Fibroblast of pulmonary artery (primary cell): ENCODE measurements at regions not wholly inside any gene's neighbourhood (a gene's known extent, or its start where the extent isn't known, plus 50 kb on each side); places are given as distances from the start of the nearest gene placed in this dataset.

Source experiments
- DNase-seq: peaks from one replicate; pipeline ENCODE4 v3.0.0-alpha.2; 2010; ENCODE audit warnings: low read depth
- H3K4me3 ChIP-seq: replicated peaks from 2 replicates; pipeline ENCODE4 v1.5.1; 2011; ENCODE audit warnings: low read depth, mild to moderate bottlenecking, control low read depth, low read length, moderate library complexity
- TF ChIP-seq, protein P1 (sequence below): IDR thresholded peaks from 2 replicates; pipeline ENCODE4 v1.5.1; 2011; ENCODE audit warnings: mild to moderate bottlenecking, control low read depth, low read length, inconsistent platforms; ENCODE audit errors: missing control alignments

DNA sequence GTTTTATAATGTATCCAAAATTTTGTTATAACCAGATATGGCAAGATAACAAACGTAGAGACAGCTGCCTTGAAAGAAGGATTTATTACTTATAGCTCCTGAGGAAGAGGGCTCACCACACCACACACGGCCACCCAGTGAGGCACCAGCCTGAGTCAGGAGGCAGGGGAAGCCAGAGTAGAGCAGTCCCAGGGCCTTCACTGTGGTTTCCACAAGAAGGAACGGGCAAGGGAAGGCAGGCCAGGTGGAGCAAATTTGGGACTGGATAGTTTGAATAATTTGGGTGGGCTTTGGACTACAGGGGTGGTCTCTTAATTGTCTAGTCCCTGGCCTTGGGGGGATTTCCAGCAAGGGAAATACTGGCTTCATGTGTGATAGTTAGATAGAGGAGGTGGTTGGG is 72.5 kb downstream of the RRAGC start:
- no peak for DNase-seq
- H3K4me3 ChIP-seq, result no peak overlapping the region
- TF ChIP-seq, protein P1, sequence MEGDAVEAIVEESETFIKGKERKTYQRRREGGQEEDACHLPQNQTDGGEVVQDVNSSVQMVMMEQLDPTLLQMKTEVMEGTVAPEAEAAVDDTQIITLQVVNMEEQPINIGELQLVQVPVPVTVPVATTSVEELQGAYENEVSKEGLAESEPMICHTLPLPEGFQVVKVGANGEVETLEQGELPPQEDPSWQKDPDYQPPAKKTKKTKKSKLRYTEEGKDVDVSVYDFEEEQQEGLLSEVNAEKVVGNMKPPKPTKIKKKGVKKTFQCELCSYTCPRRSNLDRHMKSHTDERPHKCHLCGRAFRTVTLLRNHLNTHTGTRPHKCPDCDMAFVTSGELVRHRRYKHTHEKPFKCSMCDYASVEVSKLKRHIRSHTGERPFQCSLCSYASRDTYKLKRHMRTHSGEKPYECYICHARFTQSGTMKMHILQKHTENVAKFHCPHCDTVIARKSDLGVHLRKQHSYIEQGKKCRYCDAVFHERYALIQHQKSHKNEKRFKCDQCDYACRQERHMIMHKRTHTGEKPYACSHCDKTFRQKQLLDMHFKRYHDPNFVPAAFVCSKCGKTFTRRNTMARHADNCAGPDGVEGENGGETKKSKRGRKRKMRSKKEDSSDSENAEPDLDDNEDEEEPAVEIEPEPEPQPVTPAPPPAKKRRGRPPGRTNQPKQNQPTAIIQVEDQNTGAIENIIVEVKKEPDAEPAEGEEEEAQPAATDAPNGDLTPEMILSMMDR, result no peak

DNA sequence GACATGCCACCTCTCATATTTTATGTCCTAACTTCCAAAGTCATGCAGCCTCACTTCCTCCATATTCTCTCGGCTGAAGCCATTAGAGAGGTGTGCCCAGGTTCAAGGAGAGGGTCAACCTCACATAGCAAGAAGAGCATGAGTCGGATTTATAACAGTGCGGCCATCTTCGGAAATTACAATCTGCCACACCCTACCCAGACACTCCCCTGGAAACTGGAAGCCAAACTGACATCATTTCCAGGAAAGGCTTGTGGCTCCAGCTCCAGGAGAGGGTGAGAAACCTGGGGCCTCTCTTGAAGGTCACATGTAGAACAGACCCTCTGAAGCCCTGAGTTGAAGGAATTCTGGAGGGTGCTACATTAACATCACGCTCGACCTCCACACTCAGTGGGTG is 73.5 kb downstream of the RRAGC start:
- no peak for DNase-seq
- TF ChIP-seq, protein P1, result no peak
- no peak overlapping the region for H3K4me3 ChIP-seq

DNA sequence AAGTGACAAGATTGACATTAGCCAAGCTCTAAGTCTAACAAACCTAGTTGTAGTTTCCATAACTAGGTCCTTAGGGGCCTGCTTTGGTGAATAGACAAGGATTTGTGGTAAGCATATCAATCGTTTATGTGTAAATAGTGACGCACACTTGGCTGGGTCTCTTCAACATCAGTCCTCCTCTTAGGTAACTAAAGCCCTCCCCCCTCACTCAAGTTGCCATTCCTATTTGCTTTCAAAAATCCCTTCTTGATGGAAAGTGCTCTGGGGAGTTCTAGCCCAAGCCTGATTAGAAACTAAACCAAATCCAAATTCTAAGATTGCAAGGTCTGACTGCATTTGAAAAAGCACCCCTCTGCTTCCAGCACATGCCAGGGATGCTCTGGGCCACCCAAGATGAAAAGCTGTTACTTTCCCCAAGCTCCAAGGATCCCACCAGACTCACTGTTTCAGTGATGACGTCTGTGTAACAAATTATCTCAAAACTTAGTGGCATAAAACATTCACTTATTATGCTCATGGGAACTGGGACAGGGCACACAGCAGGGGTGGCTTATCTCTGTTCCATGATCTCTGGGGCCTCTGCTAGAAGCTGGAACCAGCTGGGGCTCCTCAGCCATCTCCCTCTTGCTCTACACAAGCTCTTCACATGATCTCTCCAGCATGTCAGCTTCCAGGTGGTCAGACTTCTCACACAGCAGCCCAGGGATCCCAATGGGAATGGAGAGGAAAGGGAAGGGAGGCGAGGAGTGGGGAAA is 74.1 kb downstream of the RRAGC start:
- TF ChIP-seq, protein P1, result no peak
- DNase-seq, result no peak
- no peak overlapping the region for H3K4me3 ChIP-seq

DNA sequence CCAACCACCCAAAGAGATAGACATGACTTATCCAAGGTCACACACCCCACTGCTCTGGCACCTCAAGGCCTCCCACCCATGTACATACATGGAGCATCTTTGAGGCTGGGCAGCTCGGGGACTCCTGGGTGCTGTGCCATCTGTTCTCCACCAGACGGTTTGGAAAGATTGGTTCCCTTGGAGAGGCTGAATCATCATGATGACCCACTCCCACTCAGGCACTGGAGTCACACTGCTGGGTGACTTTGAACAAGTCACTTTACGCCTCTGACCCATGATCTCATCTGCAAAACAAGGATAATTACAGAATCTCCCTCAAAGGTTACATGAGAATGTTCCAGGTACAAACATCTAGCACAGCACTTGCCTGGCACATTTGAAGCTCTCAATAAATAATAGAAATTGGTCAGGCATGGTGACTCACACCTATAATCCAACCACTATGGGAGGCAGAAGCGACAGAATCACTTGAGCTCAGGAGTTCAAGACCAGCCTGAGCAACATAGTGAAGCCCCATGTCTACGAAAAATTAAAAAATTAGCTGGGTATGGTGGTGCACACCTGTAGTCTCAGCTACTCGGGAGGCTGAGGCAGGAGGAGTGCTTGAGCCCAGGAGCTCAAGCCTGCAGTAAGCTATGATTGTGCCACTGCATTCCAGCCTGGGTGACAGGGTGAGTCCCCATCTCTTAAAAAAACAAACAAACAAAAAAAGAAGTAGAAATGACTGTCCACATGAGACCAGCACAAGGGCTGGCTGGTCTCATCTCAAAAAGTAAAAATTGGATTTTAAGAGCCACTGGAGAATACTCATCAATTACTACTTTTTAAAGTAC is 74.9 kb downstream of the RRAGC start:
- DNase-seq, result no peak
- TF ChIP-seq, protein P1, result no peak
- H3K4me3 ChIP-seq, result no peak overlapping the region

DNA sequence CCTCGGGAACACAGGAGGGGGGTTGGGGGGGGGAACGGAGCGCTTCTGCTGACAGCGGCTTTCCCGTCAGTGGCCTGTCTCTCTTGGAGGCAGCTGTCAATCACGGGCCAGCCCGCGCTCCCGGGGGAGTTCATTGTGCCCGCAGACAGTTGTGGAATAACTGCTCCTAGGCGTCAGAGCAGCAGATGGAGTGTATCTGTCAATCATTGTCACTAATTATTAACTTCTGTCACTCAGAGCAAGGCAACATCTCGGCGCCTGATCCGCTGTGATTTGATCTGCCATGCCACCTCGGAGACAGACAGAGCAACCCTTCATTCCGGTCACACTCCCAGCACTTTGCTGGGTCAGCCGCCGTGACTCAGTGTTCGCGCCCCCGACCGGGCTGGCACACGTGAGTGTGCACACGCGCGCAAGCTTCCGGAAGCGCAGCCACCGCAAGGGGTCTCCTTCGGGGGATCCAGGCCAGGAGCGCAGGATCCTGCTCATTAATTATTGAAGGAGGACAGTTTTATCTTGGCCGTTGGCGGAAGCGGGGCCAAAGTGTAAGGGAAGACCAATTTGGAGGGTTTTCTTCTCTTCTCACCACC is 75.8 kb downstream of the RRAGC start:
- no peak for DNase-seq
- TF ChIP-seq, protein P1, result no peak
- no peak overlapping the region for H3K4me3 ChIP-seq

DNA sequence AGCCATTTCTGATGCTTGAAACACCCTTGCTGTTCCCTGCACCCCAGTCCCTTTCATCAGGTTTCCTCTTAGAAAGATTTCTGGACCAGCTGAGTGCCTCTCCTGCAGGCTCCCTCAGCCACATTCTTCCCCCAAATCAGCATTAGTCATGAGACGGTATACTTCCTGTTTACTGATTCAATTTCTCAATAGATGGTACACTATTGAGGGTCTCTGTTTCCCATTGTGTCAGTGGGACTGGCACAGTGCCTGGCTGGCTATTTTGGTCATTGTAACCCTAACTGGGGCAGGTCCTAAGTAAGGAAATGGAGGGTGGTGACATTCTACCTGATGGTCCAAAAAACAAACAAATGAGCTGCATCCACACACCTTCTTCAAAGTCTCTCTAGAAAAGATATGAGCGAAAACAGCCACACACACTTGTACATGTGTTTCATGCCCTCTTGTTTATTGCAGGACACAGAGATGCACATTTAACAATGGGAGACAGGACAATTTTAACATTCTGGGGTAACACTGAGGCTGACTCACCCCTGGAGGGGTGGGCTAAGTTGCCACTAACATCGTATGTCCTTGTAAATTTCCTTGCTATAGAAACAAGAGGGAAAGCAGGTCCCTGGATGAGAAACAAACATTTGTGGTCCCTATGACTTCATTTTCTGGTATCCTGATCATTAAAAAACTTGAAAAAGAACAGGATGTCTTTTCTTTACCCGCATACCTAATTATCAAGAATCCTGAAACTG is 77.5 kb downstream of the RRAGC start:
- DNase-seq, result no peak
- no peak overlapping the region for H3K4me3 ChIP-seq
- TF ChIP-seq, protein P1, result no peak
